HG03439 (cell line): ENCODE measurements at regions not wholly inside any gene's neighbourhood (a gene's known extent, or its start where the extent isn't known, plus 50 kb on each side); places are given as distances from the start of the nearest gene placed in this dataset.
A peak's percentile ranks its signal among the peaks of the same experiment; 100 is the strongest.

Experiments
- ATAC-seq: cut with Tn5 transposase; IDR thresholded peaks from one replicate; pipeline ENCODE4 v1.9.1; 2021; ENCODE audit warnings: mild to moderate bottlenecking, moderate library complexity; ENCODE audit not compliant: unreplicated experiment

GRCh38 chr7:125412890-125413665 lies 483.5 kb upstream of the POT1 start:
- ATAC-seq, result no peak

- no peak for ATAC-seq
Measured at GRCh38 chr7:125409921-125410320, 480.3 kb upstream of the POT1 start.

GRCh38 chr7:125406111-125406510 lies 476.5 kb upstream of the POT1 start:
- no peak for ATAC-seq

- no peak for ATAC-seq
Measured at GRCh38 chr7:125399408-125399807, 469.8 kb upstream of the POT1 start.

- ATAC-seq, result no peak
Measured at GRCh38 chr7:125396466-125397151, 467.0 kb upstream of the POT1 start.

GRCh38 chr7:125391921-125392320 lies 462.3 kb upstream of the POT1 start:
- ATAC-seq, result no peak

GRCh38 chr7:125390981-125391380 lies 461.4 kb upstream of the POT1 start:
- ATAC-seq, result no peak

- no peak for ATAC-seq
Measured at GRCh38 chr7:125386211-125386610, 456.6 kb upstream of the POT1 start.

- ATAC-seq, result no peak
Measured at GRCh38 chr7:125383324-125383723, 453.7 kb upstream of the POT1 start.

GRCh38 chr7:125382401-125382800 lies 452.8 kb upstream of the POT1 start:
- ATAC-seq, result no peak

- ATAC-seq, result no peak
Measured at GRCh38 chr7:125375942-125376341, 446.3 kb upstream of the POT1 start.

GRCh38 chr7:125370502-125370901 lies 440.9 kb upstream of the POT1 start:
- ATAC-seq, result no peak

- ATAC-seq, result no peak
Measured at GRCh38 chr7:125363873-125364272, 434.2 kb upstream of the POT1 start.

- ATAC-seq, result no peak
Measured at GRCh38 chr7:125358551-125359167, 429.0 kb upstream of the POT1 start.

- ATAC-seq, result no peak
Measured at GRCh38 chr7:125357676-125358455, 428.2 kb upstream of the POT1 start.

GRCh38 chr7:125355899-125356298 lies 426.3 kb upstream of the POT1 start:
- peak; percentile 73 for ATAC-seq

GRCh38 chr7:125347269-125347668 lies 417.6 kb upstream of the POT1 start:
- ATAC-seq, result no peak

- ATAC-seq, result no peak
Measured at GRCh38 chr7:125338110-125338509, 408.5 kb upstream of the POT1 start.

GRCh38 chr7:125336326-125336725 lies 406.7 kb upstream of the POT1 start:
- no peak for ATAC-seq

GRCh38 chr7:125326666-125327255 lies 397.1 kb upstream of the POT1 start:
- ATAC-seq, result no peak

- ATAC-seq, result no peak
Measured at GRCh38 chr7:125316466-125316865, 386.8 kb upstream of the POT1 start.
